ENCODE measurements at regions not wholly inside any gene's neighbourhood (a gene's known extent, or its start where the extent isn't known, plus 50 kb on each side); places are given as distances from the start of the nearest gene placed in this dataset.

- peaks cover 5% of the 10 kb centered on the region; the same call in 1 of the 2 replicates for H3K4me1 ChIP-seq (ENCODE audit: insufficient read depth)
- H3K4me3 ChIP-seq: no peak overlapping the region
- H3K36me3 ChIP-seq (ENCODE audit: insufficient read depth): no peaks in the 10 kb centered on the region
- H3K27ac Mint-ChIP-seq: no peak overlapping the region
- no peaks in the 10 kb centered on the region for H4K20me1 ChIP-seq (replicated peaks; ENCODE audit: insufficient read depth)
- no peaks in the 10 kb centered on the region for H3K27me3 Mint-ChIP-seq (ENCODE audit: insufficient read depth, low read depth, poor library complexity)
- no peak overlapping the region for H3K4me2 ChIP-seq
- H3K27me3 ChIP-seq (ENCODE audit: insufficient read depth): no peaks in the 10 kb centered on the region
- TF ChIP-seq JUNB (IDR thresholded peaks at IDR 0.05; ENCODE audit: unreplicated experiment): no peak
- TF ChIP-seq STAT1 (IDR thresholded peaks at IDR 0.05; ENCODE audit: unreplicated experiment): no peak
- TF ChIP-seq, protein P1, sequence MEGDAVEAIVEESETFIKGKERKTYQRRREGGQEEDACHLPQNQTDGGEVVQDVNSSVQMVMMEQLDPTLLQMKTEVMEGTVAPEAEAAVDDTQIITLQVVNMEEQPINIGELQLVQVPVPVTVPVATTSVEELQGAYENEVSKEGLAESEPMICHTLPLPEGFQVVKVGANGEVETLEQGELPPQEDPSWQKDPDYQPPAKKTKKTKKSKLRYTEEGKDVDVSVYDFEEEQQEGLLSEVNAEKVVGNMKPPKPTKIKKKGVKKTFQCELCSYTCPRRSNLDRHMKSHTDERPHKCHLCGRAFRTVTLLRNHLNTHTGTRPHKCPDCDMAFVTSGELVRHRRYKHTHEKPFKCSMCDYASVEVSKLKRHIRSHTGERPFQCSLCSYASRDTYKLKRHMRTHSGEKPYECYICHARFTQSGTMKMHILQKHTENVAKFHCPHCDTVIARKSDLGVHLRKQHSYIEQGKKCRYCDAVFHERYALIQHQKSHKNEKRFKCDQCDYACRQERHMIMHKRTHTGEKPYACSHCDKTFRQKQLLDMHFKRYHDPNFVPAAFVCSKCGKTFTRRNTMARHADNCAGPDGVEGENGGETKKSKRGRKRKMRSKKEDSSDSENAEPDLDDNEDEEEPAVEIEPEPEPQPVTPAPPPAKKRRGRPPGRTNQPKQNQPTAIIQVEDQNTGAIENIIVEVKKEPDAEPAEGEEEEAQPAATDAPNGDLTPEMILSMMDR (conservative IDR thresholded peaks at IDR 0.05; ENCODE audit: low read depth in 2 of 2): no peak
- TF ChIP-seq EZH2phosphoT487 (IDR thresholded peaks at IDR 0.05; ENCODE audit: unreplicated experiment): no peak
- TF ChIP-seq NANOG (IDR thresholded peaks at IDR 0.05; ENCODE audit: borderline replicate concordance): no peak
- TF ChIP-seq EZH2 (IDR thresholded peaks at IDR 0.05; ENCODE audit: low read depth, unreplicated experiment): no peak
- H3K36me3 Mint-ChIP-seq (ENCODE audit: low read depth): no peaks in the 10 kb centered on the region
- no peaks in the 10 kb centered on the region for H3K9me2 ChIP-seq (ENCODE audit: insufficient read depth)
- H3K9me3 Mint-ChIP-seq: no peaks in the 10 kb centered on the region
- no peak overlapping the region for H3K27ac ChIP-seq (ENCODE audit: low read depth)
- peaks cover 13% of the 10 kb centered on the region; the same call in 2 of the 3 replicates for H3K4me1 Mint-ChIP-seq
- no peak for DNase-seq (ENCODE audit: low spot score)
- H2AFZ ChIP-seq: no peak overlapping the region; the same call in 1 of the 2 replicates
- no peak for ATAC-seq
- H3F3A ChIP-seq (replicated peaks; ENCODE audit: low read depth): no peaks in the 10 kb centered on the region
- no peak overlapping the region for H3K4me3 Mint-ChIP-seq
- H3K79me2 ChIP-seq (replicated peaks; ENCODE audit: insufficient read depth): no peaks in the 10 kb centered on the region
Observed at GRCh38 chr6:6780231-6780630, 191.7 kb downstream of the LY86 start.

GRCh38 chr6:6781172-6781872, 192.8 kb downstream of the LY86 start:
- no peaks in the 10 kb centered on the region for H4K20me1 ChIP-seq (replicated peaks; ENCODE audit: insufficient read depth)
- no peaks in the 10 kb centered on the region for H3K27me3 ChIP-seq (ENCODE audit: insufficient read depth)
- no peak for DNase-seq (ENCODE audit: low spot score)
- peak overlapping the region; percentile 60; the same call in 1 of the 2 replicates for H2AFZ ChIP-seq
- H3K27me3 Mint-ChIP-seq (ENCODE audit: insufficient read depth, low read depth, poor library complexity): no peaks in the 10 kb centered on the region
- H3K9me2 ChIP-seq (ENCODE audit: insufficient read depth): no peaks in the 10 kb centered on the region
- peaks cover 5% of the 10 kb centered on the region; the same call in 1 of the 2 replicates for H3K4me1 ChIP-seq (ENCODE audit: insufficient read depth)
- H3K27ac ChIP-seq (ENCODE audit: low read depth): no peak overlapping the region
- no peak overlapping the region for H3K4me3 ChIP-seq
- ATAC-seq: peak; percentile 29; the same call in 1 of the 3 replicates
- H3K36me3 Mint-ChIP-seq (ENCODE audit: low read depth): no peaks in the 10 kb centered on the region
- peak overlapping the region; percentile 86 for H3K27ac Mint-ChIP-seq
- H3K4me3 Mint-ChIP-seq: no peak overlapping the region
- H3K4me1 Mint-ChIP-seq: peaks cover 15% of the 10 kb centered on the region
- H3K79me2 ChIP-seq (replicated peaks; ENCODE audit: insufficient read depth): no peaks in the 10 kb centered on the region
- no peaks in the 10 kb centered on the region for H3F3A ChIP-seq (replicated peaks; ENCODE audit: low read depth)
- TF ChIP-seq, protein P2, sequence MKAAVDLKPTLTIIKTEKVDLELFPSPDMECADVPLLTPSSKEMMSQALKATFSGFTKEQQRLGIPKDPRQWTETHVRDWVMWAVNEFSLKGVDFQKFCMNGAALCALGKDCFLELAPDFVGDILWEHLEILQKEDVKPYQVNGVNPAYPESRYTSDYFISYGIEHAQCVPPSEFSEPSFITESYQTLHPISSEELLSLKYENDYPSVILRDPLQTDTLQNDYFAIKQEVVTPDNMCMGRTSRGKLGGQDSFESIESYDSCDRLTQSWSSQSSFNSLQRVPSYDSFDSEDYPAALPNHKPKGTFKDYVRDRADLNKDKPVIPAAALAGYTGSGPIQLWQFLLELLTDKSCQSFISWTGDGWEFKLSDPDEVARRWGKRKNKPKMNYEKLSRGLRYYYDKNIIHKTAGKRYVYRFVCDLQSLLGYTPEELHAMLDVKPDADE (IDR thresholded peaks at IDR 0.05): no peak
- no peak for TF ChIP-seq ZNF331 (CRISPR knock-in tag; IDR thresholded peaks at IDR 0.05; ENCODE audit: low read depth)
- TF ChIP-seq, protein P1 (conservative IDR thresholded peaks at IDR 0.05; ENCODE audit: low read depth in 2 of 2): no peak
- TF ChIP-seq REST (IDR thresholded peaks at IDR 0.05; ENCODE audit: unreplicated experiment): no peak
- H3K36me3 ChIP-seq (ENCODE audit: insufficient read depth): no peaks in the 10 kb centered on the region
- no peaks in the 10 kb centered on the region for H3K9me3 Mint-ChIP-seq
- H3K4me2 ChIP-seq: no peak overlapping the region
